Smooth muscle cell of the brain vasculature (primary cell): ENCODE measurements at regions not wholly inside any gene's neighbourhood (a gene's known extent, or its start where the extent isn't known, plus 50 kb on each side); places are given as distances from the start of the nearest gene placed in this dataset.

Experiments used
- DNase-seq: peaks from one replicate; pipeline ENCODE4 v3.0.0-alpha.2; 2012; ENCODE audit warnings: low read depth, low spot score

- DNase-seq = no peak
Measured at GRCh38 chr10:8481718-8482504, 427.4 kb downstream of the GATA3 start.

GRCh38 chr10:8485032-8485431 lies 430.5 kb downstream of the GATA3 start:
- DNase-seq = no peak

- no peak for DNase-seq
Measured at GRCh38 chr10:8487346-8487745, 432.9 kb downstream of the GATA3 start.

GRCh38 chr10:8489232-8489631 lies 434.7 kb downstream of the GATA3 start:
- no peak for DNase-seq

GRCh38 chr10:8489823-8490222 lies 435.3 kb downstream of the GATA3 start:
- no peak for DNase-seq

GRCh38 chr10:8498290-8498689 lies 443.8 kb downstream of the GATA3 start:
- DNase-seq = no peak

GRCh38 chr10:8498881-8499280 lies 444.4 kb downstream of the GATA3 start:
- no peak for DNase-seq

- no peak for DNase-seq
Measured at GRCh38 chr10:8499312-8499711, 444.8 kb downstream of the GATA3 start.

GRCh38 chr10:8499752-8500390 lies 445.4 kb downstream of the GATA3 start:
- DNase-seq = no peak

GRCh38 chr10:8502573-8502972 lies 448.1 kb downstream of the GATA3 start:
- no peak for DNase-seq

GRCh38 chr10:8504499-8504898 lies 450.0 kb downstream of the GATA3 start:
- no peak for DNase-seq

- DNase-seq = no peak
Measured at GRCh38 chr10:8507156-8507555, 452.7 kb downstream of the GATA3 start.

- no peak for DNase-seq
Measured at GRCh38 chr10:8508882-8509281, 454.4 kb downstream of the GATA3 start.

GRCh38 chr10:8510471-8510870 lies 456.0 kb downstream of the GATA3 start:
- no peak for DNase-seq

GRCh38 chr10:8511026-8511425 lies 456.5 kb downstream of the GATA3 start:
- DNase-seq = no peak

GRCh38 chr10:8513155-8514147 lies 459.0 kb downstream of the GATA3 start:
- no peak for DNase-seq

GRCh38 chr10:8520382-8520781 lies 465.9 kb downstream of the GATA3 start:
- DNase-seq = no peak

GRCh38 chr10:8527773-8528172 lies 473.3 kb downstream of the GATA3 start:
- DNase-seq = no peak

- DNase-seq = no peak
Measured at GRCh38 chr10:8531116-8531515, 476.6 kb downstream of the GATA3 start.

- DNase-seq = no peak
Measured at GRCh38 chr10:8532647-8533046, 478.2 kb downstream of the GATA3 start.

- no peak for DNase-seq
Measured at GRCh38 chr10:8533462-8533861, 479.0 kb downstream of the GATA3 start.

- DNase-seq = no peak
Measured at GRCh38 chr10:8534096-8534495, 479.6 kb downstream of the GATA3 start.
